ENCODE measurements at regions not wholly inside any gene's neighbourhood (a gene's known extent, or its start where the extent isn't known, plus 50 kb on each side); places are given as distances from the start of the nearest gene placed in this dataset.

GRCh38 chr13:106398289-106398688 is 137.2 kb downstream of the EFNB2 start:
- Histone ChIP-seq H3K4me1 (ENCODE audit: low read length) (no peaks in the 10 kb centered on the region), H3K27me3 (ENCODE audit: low read length) (no peaks in the 10 kb centered on the region), H4K20me1 (ENCODE audit: insufficient read depth, low read depth, low read length) (no peaks in the 10 kb centered on the region), H2AFZ (ENCODE audit: low read length) (no peak overlapping the region), H3K9ac (ENCODE audit: low read length) (no peak overlapping the region), H3K9me3 (ENCODE audit: low read length) (no peaks in the 10 kb centered on the region), H3K4me3 (ENCODE audit: low read length) (no peak overlapping the region), H3K27ac (ENCODE audit: low read length) (no peak overlapping the region), H3K36me3 (ENCODE audit: insufficient read depth, low read length) (no peaks in the 10 kb centered on the region), H3K4me2 (ENCODE audit: low read depth, low read length, poor library complexity, severe bottlenecking) (no peak overlapping the region), H3K9me2 (replicated peaks; ENCODE audit: insufficient read depth, low read length) (no peaks in the 10 kb centered on the region), H3K79me2 (ENCODE audit: low read length) (no peaks in the 10 kb centered on the region)
- no peak for DNase-seq

GRCh38 chr13:106393776-106394175 is 141.7 kb downstream of the EFNB2 start:
- Histone ChIP-seq H3K4me3 (ENCODE audit: low read length) (no peak overlapping the region), H3K4me2 (ENCODE audit: low read depth, low read length, poor library complexity, severe bottlenecking) (no peak overlapping the region), H3K9me2 (replicated peaks; ENCODE audit: insufficient read depth, low read length) (no peaks in the 10 kb centered on the region), H3K27ac (ENCODE audit: low read length) (no peak overlapping the region), H3K4me1 (ENCODE audit: low read length) (no peaks in the 10 kb centered on the region), H4K20me1 (ENCODE audit: insufficient read depth, low read depth, low read length) (no peaks in the 10 kb centered on the region), H3K79me2 (ENCODE audit: low read length) (no peaks in the 10 kb centered on the region), H3K9me3 (ENCODE audit: low read length) (0 out of 2 replicates have a peak, but pooled peaks cover 5% of the 10 kb centered on the region), H2AFZ (ENCODE audit: low read length) (no peak overlapping the region), H3K9ac (ENCODE audit: low read length) (no peak overlapping the region), H3K27me3 (ENCODE audit: low read length) (no peaks in the 10 kb centered on the region), H3K36me3 (ENCODE audit: insufficient read depth, low read length) (no peaks in the 10 kb centered on the region)
- no peak for DNase-seq

GRCh38 chr13:106391681-106392080 is 143.8 kb downstream of the EFNB2 start:
- Histone ChIP-seq H3K9me2 (replicated peaks; ENCODE audit: insufficient read depth, low read length) (no peaks in the 10 kb centered on the region), H3K4me3 (ENCODE audit: low read length) (no peak overlapping the region), H3K4me2 (ENCODE audit: low read depth, low read length, poor library complexity, severe bottlenecking) (no peak overlapping the region), H3K4me1 (ENCODE audit: low read length) (no peaks in the 10 kb centered on the region), H3K9me3 (ENCODE audit: low read length) (0 out of 2 replicates have a peak, but pooled peaks cover 5% of the 10 kb centered on the region), H3K27ac (ENCODE audit: low read length) (no peak overlapping the region), H4K20me1 (ENCODE audit: insufficient read depth, low read depth, low read length) (no peaks in the 10 kb centered on the region), H2AFZ (ENCODE audit: low read length) (no peak overlapping the region), H3K9ac (ENCODE audit: low read length) (no peak overlapping the region), H3K36me3 (ENCODE audit: insufficient read depth, low read length) (no peaks in the 10 kb centered on the region), H3K79me2 (ENCODE audit: low read length) (no peaks in the 10 kb centered on the region), H3K27me3 (ENCODE audit: low read length) (no peaks in the 10 kb centered on the region)
- no peak for DNase-seq

GRCh38 chr13:106391271-106391670 is 144.2 kb downstream of the EFNB2 start:
- H3K27ac ChIP-seq (ENCODE audit: low read length): no peak overlapping the region
- H3K9ac ChIP-seq (ENCODE audit: low read length): no peak overlapping the region
- H3K9me3 ChIP-seq (ENCODE audit: low read length): 0 out of 2 replicates have a peak, but pooled peaks cover 5% of the 10 kb centered on the region
- H3K27me3 ChIP-seq (ENCODE audit: low read length): no peaks in the 10 kb centered on the region
- H2AFZ ChIP-seq (ENCODE audit: low read length): no peak overlapping the region
- no peak overlapping the region for H3K4me2 ChIP-seq (ENCODE audit: low read depth, low read length, poor library complexity, severe bottlenecking)
- no peaks in the 10 kb centered on the region for H3K79me2 ChIP-seq (ENCODE audit: low read length)
- no peaks in the 10 kb centered on the region for H3K4me1 ChIP-seq (ENCODE audit: low read length)
- DNase-seq: no peak
- H3K4me3 ChIP-seq (ENCODE audit: low read length): no peak overlapping the region
- no peaks in the 10 kb centered on the region for H3K9me2 ChIP-seq (replicated peaks; ENCODE audit: insufficient read depth, low read length)
- H4K20me1 ChIP-seq (ENCODE audit: insufficient read depth, low read depth, low read length): no peaks in the 10 kb centered on the region
- no peaks in the 10 kb centered on the region for H3K36me3 ChIP-seq (ENCODE audit: insufficient read depth, low read length)

- no peaks in the 10 kb centered on the region for H3K79me2 ChIP-seq (ENCODE audit: low read length)
Measured at GRCh38 chr13:106390367-106390766, 145.1 kb downstream of the EFNB2 start.

GRCh38 chr13:106385654-106386053 is 149.8 kb downstream of the EFNB2 start:
- Histone ChIP-seq H3K9ac (ENCODE audit: low read length) (no peak overlapping the region), H3K79me2 (ENCODE audit: low read length) (no peaks in the 10 kb centered on the region), H3K9me3 (ENCODE audit: low read length) (no peaks in the 10 kb centered on the region), H2AFZ (ENCODE audit: low read length) (no peak overlapping the region), H3K27ac (ENCODE audit: low read length) (no peak overlapping the region), H3K9me2 (replicated peaks; ENCODE audit: insufficient read depth, low read length) (no peaks in the 10 kb centered on the region), H3K4me2 (ENCODE audit: low read depth, low read length, poor library complexity, severe bottlenecking) (no peak overlapping the region), H3K36me3 (ENCODE audit: insufficient read depth, low read length) (no peaks in the 10 kb centered on the region), H3K4me1 (ENCODE audit: low read length) (no peaks in the 10 kb centered on the region), H3K27me3 (ENCODE audit: low read length) (no peaks in the 10 kb centered on the region), H3K4me3 (ENCODE audit: low read length) (no peak overlapping the region), H4K20me1 (ENCODE audit: insufficient read depth, low read depth, low read length) (no peaks in the 10 kb centered on the region)
- DNase-seq: no peak

More at GRCh38 chr13:106390367-106390766, 145.1 kb downstream of the EFNB2 start:
- H4K20me1 ChIP-seq (ENCODE audit: insufficient read depth, low read depth, low read length): no peaks in the 10 kb centered on the region
- H3K4me1 ChIP-seq (ENCODE audit: low read length): no peaks in the 10 kb centered on the region
- DNase-seq: no peak
- no peak overlapping the region for H2AFZ ChIP-seq (ENCODE audit: low read length)
- H3K4me3 ChIP-seq (ENCODE audit: low read length): no peak overlapping the region
- no peak overlapping the region for H3K4me2 ChIP-seq (ENCODE audit: low read depth, low read length, poor library complexity, severe bottlenecking)
- H3K27ac ChIP-seq (ENCODE audit: low read length): no peak overlapping the region
- no peaks in the 10 kb centered on the region for H3K36me3 ChIP-seq (ENCODE audit: insufficient read depth, low read length)
- H3K9me2 ChIP-seq (replicated peaks; ENCODE audit: insufficient read depth, low read length): no peaks in the 10 kb centered on the region
- no peak overlapping the region for H3K9ac ChIP-seq (ENCODE audit: low read length)
- H3K9me3 ChIP-seq (ENCODE audit: low read length): 0 out of 2 replicates have a peak, but pooled peaks cover 5% of the 10 kb centered on the region
- H3K27me3 ChIP-seq (ENCODE audit: low read length): no peaks in the 10 kb centered on the region

- no peaks in the 10 kb centered on the region for H4K20me1 ChIP-seq (ENCODE audit: insufficient read depth, low read depth, low read length)
- H3K9me2 ChIP-seq (replicated peaks; ENCODE audit: insufficient read depth, low read length): no peaks in the 10 kb centered on the region
- H3K4me3 ChIP-seq (ENCODE audit: low read length): no peak overlapping the region
- H2AFZ ChIP-seq (ENCODE audit: low read length): no peak overlapping the region
- no peak overlapping the region for H3K27ac ChIP-seq (ENCODE audit: low read length)
- no peak overlapping the region for H3K4me2 ChIP-seq (ENCODE audit: low read depth, low read length, poor library complexity, severe bottlenecking)
- no peaks in the 10 kb centered on the region for H3K9me3 ChIP-seq (ENCODE audit: low read length)
- no peak overlapping the region for H3K9ac ChIP-seq (ENCODE audit: low read length)
- H3K79me2 ChIP-seq (ENCODE audit: low read length): no peaks in the 10 kb centered on the region
- no peaks in the 10 kb centered on the region for H3K27me3 ChIP-seq (ENCODE audit: low read length)
- no peaks in the 10 kb centered on the region for H3K36me3 ChIP-seq (ENCODE audit: insufficient read depth, low read length)
- no peak for DNase-seq
- no peaks in the 10 kb centered on the region for H3K4me1 ChIP-seq (ENCODE audit: low read length)
Measured at GRCh38 chr13:106384516-106384915, 150.9 kb downstream of the EFNB2 start.

- H3K27ac ChIP-seq (ENCODE audit: low read length): no peak overlapping the region
- H3K27me3 ChIP-seq (ENCODE audit: low read length): no peaks in the 10 kb centered on the region
- DNase-seq: no peak
- no peak overlapping the region for H3K4me3 ChIP-seq (ENCODE audit: low read length)
- no peaks in the 10 kb centered on the region for H3K36me3 ChIP-seq (ENCODE audit: insufficient read depth, low read length)
- no peak overlapping the region for H2AFZ ChIP-seq (ENCODE audit: low read length)
- no peak overlapping the region for H3K4me2 ChIP-seq (ENCODE audit: low read depth, low read length, poor library complexity, severe bottlenecking)
- no peak overlapping the region for H3K9ac ChIP-seq (ENCODE audit: low read length)
- no peaks in the 10 kb centered on the region for H3K4me1 ChIP-seq (ENCODE audit: low read length)
- no peaks in the 10 kb centered on the region for H3K9me2 ChIP-seq (replicated peaks; ENCODE audit: insufficient read depth, low read length)
- H3K9me3 ChIP-seq (ENCODE audit: low read length): no peaks in the 10 kb centered on the region
- no peaks in the 10 kb centered on the region for H4K20me1 ChIP-seq (ENCODE audit: insufficient read depth, low read depth, low read length)
- H3K79me2 ChIP-seq (ENCODE audit: low read length): no peaks in the 10 kb centered on the region
Measured at GRCh38 chr13:106383791-106384190, 151.7 kb downstream of the EFNB2 start.

GRCh38 chr13:106382534-106382933 is 152.9 kb downstream of the EFNB2 start:
- no peak overlapping the region for H3K4me3 ChIP-seq (ENCODE audit: low read length)
- H3K27ac ChIP-seq (ENCODE audit: low read length): no peak overlapping the region
- no peaks in the 10 kb centered on the region for H4K20me1 ChIP-seq (ENCODE audit: insufficient read depth, low read depth, low read length)
- H3K27me3 ChIP-seq (ENCODE audit: low read length): no peaks in the 10 kb centered on the region
- no peaks in the 10 kb centered on the region for H3K9me2 ChIP-seq (replicated peaks; ENCODE audit: insufficient read depth, low read length)
- H3K4me2 ChIP-seq (ENCODE audit: low read depth, low read length, poor library complexity, severe bottlenecking): no peak overlapping the region
- H3K36me3 ChIP-seq (ENCODE audit: insufficient read depth, low read length): no peaks in the 10 kb centered on the region
- no peak for DNase-seq
- H3K9me3 ChIP-seq (ENCODE audit: low read length): no peaks in the 10 kb centered on the region
- H3K79me2 ChIP-seq (ENCODE audit: low read length): no peaks in the 10 kb centered on the region
- no peak overlapping the region for H2AFZ ChIP-seq (ENCODE audit: low read length)
- H3K4me1 ChIP-seq (ENCODE audit: low read length): no peaks in the 10 kb centered on the region
- no peak overlapping the region for H3K9ac ChIP-seq (ENCODE audit: low read length)
